Activated CD4-positive, alpha-beta T cell treated with anti-CD3 and anti-CD28 coated beads, Interleukin-2, amount 50 U/mL, for 48 hours (primary cell): ENCODE measurements at regions not wholly inside any gene's neighbourhood (a gene's known extent, or its start where the extent isn't known, plus 50 kb on each side); places are given as distances from the start of the nearest gene placed in this dataset.
"Not testable (repeated sequence)": the region's sequence is repeated elsewhere in the genome, so short reads cannot be mapped to it uniquely, and the experiment has no call there.

Experiments
- DNase-seq, 2 experiments: peaks; one replicate each; pipeline ENCODE4 v3.0.0-alpha.2; 2020

- no peak for DNase-seq
These were observed 1065.8 kb upstream of the SPRY2 start for GRCh38 chr13:81406639-81407292.

GRCh38 chr13:81406022-81406421, 1065.1 kb upstream of the SPRY2 start:
- DNase-seq = no peak

- no peak for DNase-seq
These were observed 1055.3 kb upstream of the SPRY2 start for GRCh38 chr13:81396192-81396591.

- DNase-seq = no peak
These were observed 1054.4 kb upstream of the SPRY2 start for GRCh38 chr13:81395368-81395767.

GRCh38 chr13:81394640-81395039, 1053.7 kb upstream of the SPRY2 start:
- no peak for DNase-seq

GRCh38 chr13:81393721-81394120, 1052.8 kb upstream of the SPRY2 start:
- no peak for DNase-seq

GRCh38 chr13:81393110-81393509, 1052.2 kb upstream of the SPRY2 start:
- DNase-seq = no peak

GRCh38 chr13:81388400-81388799, 1047.5 kb upstream of the SPRY2 start:
- no peak for DNase-seq

GRCh38 chr13:81383444-81383843, 1042.5 kb upstream of the SPRY2 start:
- DNase-seq = no peak

GRCh38 chr13:81382246-81382645, 1041.3 kb upstream of the SPRY2 start:
- DNase-seq = no peak

- DNase-seq = no peak
These were observed 1040.6 kb upstream of the SPRY2 start for GRCh38 chr13:81381560-81381959.

- no peak for DNase-seq
These were observed 1038.3 kb upstream of the SPRY2 start for GRCh38 chr13:81379183-81379582.

GRCh38 chr13:81377921-81378320, 1037.0 kb upstream of the SPRY2 start:
- no peak for DNase-seq

GRCh38 chr13:81375709-81376108, 1034.8 kb upstream of the SPRY2 start:
- no peak for DNase-seq

GRCh38 chr13:81362711-81363110, 1021.8 kb upstream of the SPRY2 start:
- DNase-seq = not testable (repeated sequence)

- DNase-seq = no peak
These were observed 1009.1 kb upstream of the SPRY2 start for GRCh38 chr13:81350056-81350455.

GRCh38 chr13:81340118-81341069, 999.5 kb upstream of the SPRY2 start:
- not testable (repeated sequence) for DNase-seq

GRCh38 chr13:81339666-81340065, 998.7 kb upstream of the SPRY2 start:
- DNase-seq = not testable (repeated sequence)

- DNase-seq = no peak
These were observed 993.6 kb upstream of the SPRY2 start for GRCh38 chr13:81334481-81334880.

GRCh38 chr13:81326913-81327312, 986.0 kb upstream of the SPRY2 start:
- no peak for DNase-seq

GRCh38 chr13:81320516-81320915, 979.6 kb upstream of the SPRY2 start:
- no peak for DNase-seq

- no peak for DNase-seq
These were observed 978.4 kb upstream of the SPRY2 start for GRCh38 chr13:81319351-81319750.

- no peak for DNase-seq
These were observed 977.5 kb upstream of the SPRY2 start for GRCh38 chr13:81318231-81319019.
